OCI-LY3 (cell line): ENCODE measurements at regions not wholly inside any gene's neighbourhood (a gene's known extent, or its start where the extent isn't known, plus 50 kb on each side); places are given as distances from the start of the nearest gene placed in this dataset.
"Not testable (repeated sequence)": the region's sequence is repeated elsewhere in the genome, so short reads cannot be mapped to it uniquely, and the experiment has no call there.

Experiments
- EZH2phosphoT487 ChIP-seq: fragments of 200-600 bp; shearing (Covaris generic); IDR thresholded peaks from 2 replicates; pipeline ENCODE4 v1.6.1; 2018; ENCODE audit warnings: antibody characterized with exemption, mixed run types, low read depth
- TF ChIP-seq, protein P1 (sequence below): fragments of 200-600, 300-600 bp; sonication (generic); IDR thresholded peaks from 2 replicates; pipeline ENCODE4 v1.5.1; 2014; ENCODE audit warnings: antibody characterized with exemption, low read length, low read depth

DNA sequence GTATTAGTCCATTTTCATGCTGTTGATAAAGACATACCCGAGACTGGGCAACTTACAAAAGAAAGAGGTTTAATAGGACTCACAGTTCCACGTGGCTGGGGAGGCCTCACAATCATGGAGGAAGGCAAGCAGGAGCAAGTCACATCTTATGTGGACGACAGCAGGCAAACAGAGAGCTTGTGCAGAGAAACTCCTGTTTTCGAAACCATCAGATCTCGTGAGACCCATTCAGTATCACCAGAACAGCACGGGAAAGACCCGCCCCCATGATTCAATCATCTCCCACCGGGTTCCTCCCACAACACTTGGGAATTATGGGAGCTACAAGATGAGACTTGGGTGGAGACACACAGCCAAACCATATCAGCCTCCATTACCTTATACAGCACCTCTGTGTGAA, 278.9 kb upstream of the FGF13 start:
- TF ChIP-seq, protein P1, sequence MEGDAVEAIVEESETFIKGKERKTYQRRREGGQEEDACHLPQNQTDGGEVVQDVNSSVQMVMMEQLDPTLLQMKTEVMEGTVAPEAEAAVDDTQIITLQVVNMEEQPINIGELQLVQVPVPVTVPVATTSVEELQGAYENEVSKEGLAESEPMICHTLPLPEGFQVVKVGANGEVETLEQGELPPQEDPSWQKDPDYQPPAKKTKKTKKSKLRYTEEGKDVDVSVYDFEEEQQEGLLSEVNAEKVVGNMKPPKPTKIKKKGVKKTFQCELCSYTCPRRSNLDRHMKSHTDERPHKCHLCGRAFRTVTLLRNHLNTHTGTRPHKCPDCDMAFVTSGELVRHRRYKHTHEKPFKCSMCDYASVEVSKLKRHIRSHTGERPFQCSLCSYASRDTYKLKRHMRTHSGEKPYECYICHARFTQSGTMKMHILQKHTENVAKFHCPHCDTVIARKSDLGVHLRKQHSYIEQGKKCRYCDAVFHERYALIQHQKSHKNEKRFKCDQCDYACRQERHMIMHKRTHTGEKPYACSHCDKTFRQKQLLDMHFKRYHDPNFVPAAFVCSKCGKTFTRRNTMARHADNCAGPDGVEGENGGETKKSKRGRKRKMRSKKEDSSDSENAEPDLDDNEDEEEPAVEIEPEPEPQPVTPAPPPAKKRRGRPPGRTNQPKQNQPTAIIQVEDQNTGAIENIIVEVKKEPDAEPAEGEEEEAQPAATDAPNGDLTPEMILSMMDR, result not testable (repeated sequence)
- not testable (repeated sequence) for TF ChIP-seq EZH2phosphoT487
